ENCODE measurements at regions not wholly inside any gene's neighbourhood (a gene's known extent, or its start where the extent isn't known, plus 50 kb on each side); places are given as distances from the start of the nearest gene placed in this dataset.

DNA sequence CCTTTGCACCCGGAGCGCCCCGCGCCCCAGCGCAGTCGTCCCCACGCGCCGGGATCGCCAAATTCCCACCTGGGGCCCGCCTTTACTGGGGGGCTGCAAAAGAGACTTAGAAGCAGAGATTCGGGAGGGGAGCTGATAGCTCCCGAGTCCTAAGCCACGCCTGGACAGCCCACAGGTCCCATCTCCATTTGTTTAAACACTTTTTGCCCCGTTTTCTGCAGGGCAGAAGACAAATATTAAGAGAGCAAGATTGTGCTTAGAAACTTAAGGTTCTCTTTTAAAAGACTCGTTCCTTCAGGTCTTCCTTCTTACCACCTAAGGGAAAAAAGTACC lies 299.1 kb upstream of the NFE2L3 start:
- no peak for FAIRE-seq
- TF ChIP-seq POLR2A (IDR thresholded peaks at IDR 0.05; ENCODE audit: low read depth, low read length) (no peak), POLR2AphosphoS5 (IDR thresholded peaks at IDR 0.05; ENCODE audit: low read depth, low read length) (no peak), PAX5 (IDR thresholded peaks at IDR 0.05; ENCODE audit: insufficient read depth, low read length, severe bottlenecking) (no peak), POU2F2 (IDR thresholded peaks at IDR 0.05; ENCODE audit: low read depth, low read length) (no peak), SPI1 (IDR thresholded peaks at IDR 0.05; ENCODE audit: low read depth, low read length) (no peak), TAF1 (IDR thresholded peaks at IDR 0.05; ENCODE audit: low read depth, low read length) (no peak)

DNA sequence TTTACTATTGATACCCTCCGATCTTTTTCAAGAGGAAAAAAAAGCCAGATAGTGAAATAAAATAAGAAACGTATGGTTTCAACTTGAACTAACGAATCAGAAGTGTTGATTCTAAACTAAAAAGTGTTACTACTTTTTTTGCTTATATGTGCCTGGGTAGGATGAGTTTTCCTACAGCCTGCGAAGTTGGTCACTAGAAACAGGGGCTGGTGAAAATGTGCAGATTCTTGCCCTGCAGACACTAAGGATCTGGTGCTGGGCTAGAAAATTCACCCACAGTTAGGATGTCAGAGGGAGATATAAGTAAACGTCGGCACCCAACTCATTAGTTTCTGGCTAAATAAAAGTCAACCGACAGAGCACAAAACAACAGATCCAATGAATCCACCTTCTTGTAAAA lies 298.7 kb upstream of the NFE2L3 start:
- no peak for DNase-seq (ENCODE audit: insufficient read length, low spot score)
- no peak for FAIRE-seq
- TF ChIP-seq POLR2A (IDR thresholded peaks at IDR 0.05; ENCODE audit: low read depth, low read length) (no peak), POLR2AphosphoS5 (IDR thresholded peaks at IDR 0.05; ENCODE audit: low read depth, low read length) (no peak), PAX5 (IDR thresholded peaks at IDR 0.05; ENCODE audit: insufficient read depth, low read length, severe bottlenecking) (no peak), POU2F2 (IDR thresholded peaks at IDR 0.05; ENCODE audit: low read depth, low read length) (no peak), TAF1 (IDR thresholded peaks at IDR 0.05; ENCODE audit: low read depth, low read length) (no peak), SPI1 (IDR thresholded peaks at IDR 0.05; ENCODE audit: low read depth, low read length) (no peak)

More for the DNA sequence above, 299.1 kb upstream of the NFE2L3 start:
- DNase-seq (ENCODE audit: insufficient read length, low spot score) = no peak

DNA sequence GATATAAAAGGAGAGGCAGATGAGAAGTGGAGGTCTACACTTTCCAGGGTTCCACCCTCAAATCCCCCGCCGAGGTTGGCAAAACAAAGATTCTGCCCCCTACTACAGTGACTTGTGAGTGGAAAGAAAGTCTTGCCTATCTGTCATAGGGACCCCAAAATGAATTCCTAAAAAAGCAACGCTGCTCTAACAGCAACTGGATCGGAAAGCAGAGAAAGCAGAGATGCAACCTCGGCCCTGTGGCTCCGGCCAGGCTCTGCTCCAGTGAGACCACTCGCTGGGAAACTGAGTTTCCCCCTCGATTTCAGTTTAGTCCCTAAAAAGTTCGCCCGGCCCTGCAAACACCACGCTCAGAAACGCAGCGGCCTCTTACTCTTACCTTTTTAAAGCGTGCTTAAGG lies 297.9 kb upstream of the NFE2L3 start:
- DNase-seq (ENCODE audit: insufficient read length, low spot score) = no peak
- no peak for FAIRE-seq
- TF ChIP-seq SPI1 (IDR thresholded peaks at IDR 0.05; ENCODE audit: low read depth, low read length) = no peak
- TF ChIP-seq POU2F2 (IDR thresholded peaks at IDR 0.05; ENCODE audit: low read depth, low read length) = no peak
- TF ChIP-seq POLR2A (IDR thresholded peaks at IDR 0.05; ENCODE audit: low read depth, low read length) = no peak
- no peak for TF ChIP-seq POLR2AphosphoS5 (IDR thresholded peaks at IDR 0.05; ENCODE audit: low read depth, low read length)
- TF ChIP-seq TAF1 (IDR thresholded peaks at IDR 0.05; ENCODE audit: low read depth, low read length) = no peak
- no peak for TF ChIP-seq PAX5 (IDR thresholded peaks at IDR 0.05; ENCODE audit: insufficient read depth, low read length, severe bottlenecking)

DNA sequence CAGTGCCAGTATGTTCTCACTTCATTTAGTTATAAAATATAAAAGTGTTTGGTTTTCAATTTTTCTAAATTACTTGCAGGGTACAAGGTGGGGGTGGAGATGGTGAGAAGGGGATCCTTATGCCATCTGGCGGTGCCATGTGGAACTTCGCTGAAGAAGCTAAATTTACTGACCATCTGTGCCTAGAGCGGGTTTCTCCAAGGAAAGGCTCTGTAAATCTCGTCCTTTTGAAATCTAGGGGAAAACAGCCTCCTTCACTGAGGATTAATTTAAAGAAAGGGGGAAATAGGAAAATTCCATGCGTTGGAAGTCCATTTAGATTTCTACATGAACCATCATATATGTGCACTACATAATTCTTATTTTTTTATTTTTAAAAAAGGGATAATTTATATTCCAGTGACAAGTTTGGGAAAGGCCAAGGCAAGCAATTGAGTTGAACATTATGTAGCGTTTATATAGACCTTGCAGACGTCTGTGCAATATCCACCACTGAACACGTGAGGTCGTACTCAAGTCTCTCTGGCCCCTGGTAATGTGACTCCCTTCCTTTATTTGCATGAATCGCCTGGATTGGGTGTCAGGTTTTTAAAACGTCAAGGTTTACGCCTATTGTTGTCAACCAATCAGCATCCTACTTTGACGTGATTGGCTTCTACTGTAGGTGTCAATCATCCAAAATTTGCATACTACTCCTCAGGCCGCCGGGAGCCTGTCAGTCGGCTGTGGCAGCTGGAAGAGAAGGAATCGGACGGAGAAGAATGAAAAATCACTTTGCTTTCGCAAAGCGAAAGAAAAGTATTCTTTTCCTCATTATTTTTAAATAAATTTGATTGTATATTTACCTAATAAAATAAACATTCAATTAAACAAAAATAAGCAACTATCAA lies 297.1 kb upstream of the NFE2L3 start:
- DNase-seq (ENCODE audit: insufficient read length, low spot score) (no peak), FAIRE-seq (peak; percentile 13)
- TF ChIP-seq POLR2A (IDR thresholded peaks at IDR 0.05; ENCODE audit: low read depth, low read length) (no peak), POLR2AphosphoS5 (IDR thresholded peaks at IDR 0.05; ENCODE audit: low read depth, low read length) (no peak), PAX5 (IDR thresholded peaks at IDR 0.05; ENCODE audit: insufficient read depth, low read length, severe bottlenecking) (no peak), POU2F2 (IDR thresholded peaks at IDR 0.05; ENCODE audit: low read depth, low read length) (peak; percentile 72; the same call in 1 of the 2 replicates), SPI1 (IDR thresholded peaks at IDR 0.05; ENCODE audit: low read depth, low read length) (no peak), TAF1 (IDR thresholded peaks at IDR 0.05; ENCODE audit: low read depth, low read length) (no peak)

DNA sequence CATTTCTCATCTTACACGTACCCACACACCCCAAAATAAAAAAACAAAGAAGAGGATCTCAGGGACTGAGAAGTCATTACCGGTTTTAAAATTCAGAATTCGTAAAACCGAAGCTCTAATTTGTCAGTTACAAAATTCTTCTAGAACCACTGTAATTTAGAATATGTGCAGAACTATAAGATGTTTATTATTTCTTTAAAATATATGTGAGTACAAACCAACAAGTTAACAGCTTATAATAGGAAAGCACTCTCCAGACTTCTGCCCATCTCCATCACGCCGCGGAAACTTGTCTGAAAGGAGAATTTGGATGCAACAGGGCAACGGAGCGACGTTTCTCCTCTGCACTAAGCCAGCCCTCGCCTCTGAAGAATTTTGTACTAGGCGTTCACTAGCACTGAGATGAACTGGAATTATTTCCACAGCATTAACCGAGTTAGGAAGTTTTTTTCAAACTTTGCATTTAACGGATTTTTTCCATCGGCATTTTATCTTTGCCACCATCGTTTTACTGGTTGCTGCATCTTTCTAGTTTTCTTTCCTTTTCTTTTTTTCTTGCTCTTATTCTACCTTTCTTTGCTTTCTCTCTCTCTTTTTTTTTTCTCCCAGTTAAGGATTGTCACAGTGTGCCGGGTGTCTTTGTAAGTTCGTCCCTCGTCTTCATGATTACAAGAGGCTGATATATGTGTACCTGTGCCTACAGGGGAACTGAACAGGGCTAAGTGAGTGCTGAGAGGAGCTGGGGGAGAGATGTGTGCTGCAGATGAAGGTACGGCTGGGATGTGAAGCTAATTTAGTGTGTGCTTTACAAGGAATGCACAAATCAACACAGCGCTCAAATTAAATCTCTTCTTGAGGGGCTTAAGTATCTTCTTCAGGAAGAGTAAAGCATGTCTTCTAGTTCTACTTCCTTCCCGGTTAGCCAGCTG lies 295.9 kb upstream of the NFE2L3 start:
- FAIRE-seq (peak; percentile 45), DNase-seq (ENCODE audit: insufficient read length, low spot score) (no peak)
- TF ChIP-seq PAX5 (IDR thresholded peaks at IDR 0.05; ENCODE audit: insufficient read depth, low read length, severe bottlenecking) = no peak
- TF ChIP-seq TAF1 (IDR thresholded peaks at IDR 0.05; ENCODE audit: low read depth, low read length) = no peak
- TF ChIP-seq POLR2A (IDR thresholded peaks at IDR 0.05; ENCODE audit: low read depth, low read length) = no peak
- TF ChIP-seq POU2F2 (IDR thresholded peaks at IDR 0.05; ENCODE audit: low read depth, low read length) = no peak
- TF ChIP-seq POLR2AphosphoS5 (IDR thresholded peaks at IDR 0.05; ENCODE audit: low read depth, low read length) = no peak
- no peak for TF ChIP-seq SPI1 (IDR thresholded peaks at IDR 0.05; ENCODE audit: low read depth, low read length)

DNA sequence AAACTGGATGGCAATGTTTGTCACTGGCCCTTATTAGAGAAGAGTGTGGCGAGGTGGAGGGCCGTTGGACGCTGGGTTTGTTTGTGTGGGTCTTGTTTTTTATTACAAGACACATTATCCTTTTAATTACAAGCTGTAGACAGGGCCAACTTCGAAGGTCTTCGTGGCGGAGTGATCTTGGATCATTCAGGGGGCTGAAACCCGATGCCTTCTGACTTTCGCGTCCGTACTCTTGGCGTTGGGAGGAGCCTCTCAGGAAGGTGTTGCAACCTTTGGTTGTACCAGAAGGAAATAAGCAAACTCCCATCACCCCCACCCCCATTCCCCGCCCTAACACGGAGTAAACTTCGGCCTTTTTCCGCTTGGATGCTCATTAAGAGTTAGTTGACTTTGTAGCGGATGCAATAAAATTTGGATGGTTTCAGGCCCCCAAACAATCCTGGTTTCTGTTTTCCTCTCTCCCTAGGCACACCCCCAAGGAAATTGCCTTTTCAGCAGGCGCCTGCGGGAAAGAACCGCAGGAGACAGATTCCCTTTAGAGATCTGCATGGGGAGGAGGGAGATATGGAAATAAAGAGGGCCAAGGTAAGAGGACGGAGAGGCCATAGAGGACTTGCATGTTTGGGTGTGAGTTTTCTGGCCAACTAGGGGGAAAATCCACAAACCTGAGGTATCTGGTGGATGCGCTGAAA lies 294.5 kb upstream of the NFE2L3 start:
- FAIRE-seq = no peak
- TF ChIP-seq TAF1 (IDR thresholded peaks at IDR 0.05; ENCODE audit: low read depth, low read length) (no peak), POLR2AphosphoS5 (IDR thresholded peaks at IDR 0.05; ENCODE audit: low read depth, low read length) (no peak), POU2F2 (IDR thresholded peaks at IDR 0.05; ENCODE audit: low read depth, low read length) (no peak), SPI1 (IDR thresholded peaks at IDR 0.05; ENCODE audit: low read depth, low read length) (no peak)
- DNase-seq (ENCODE audit: insufficient read length, low spot score) = no peak

DNA sequence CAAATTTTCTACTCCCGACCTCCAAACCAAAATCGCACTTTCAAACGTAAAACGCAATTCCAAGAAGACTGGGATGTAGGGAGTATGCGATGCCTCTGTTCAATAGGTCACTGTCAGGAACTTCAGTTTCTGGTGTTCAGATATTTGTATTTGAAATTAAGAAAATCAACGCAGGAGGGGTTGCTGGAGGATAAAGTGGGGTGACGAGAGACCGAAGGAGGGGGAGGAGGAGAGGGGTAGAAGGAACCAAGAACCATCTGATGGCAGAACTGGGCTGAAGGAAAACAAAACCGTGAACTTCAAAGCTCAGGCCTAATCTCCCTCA lies 293.8 kb upstream of the NFE2L3 start:
- TF ChIP-seq POLR2A (IDR thresholded peaks at IDR 0.05; ENCODE audit: low read depth, low read length) = no peak
- no peak for TF ChIP-seq POU2F2 (IDR thresholded peaks at IDR 0.05; ENCODE audit: low read depth, low read length)
- TF ChIP-seq PAX5 (IDR thresholded peaks at IDR 0.05; ENCODE audit: insufficient read depth, low read length, severe bottlenecking) = no peak
- TF ChIP-seq SPI1 (IDR thresholded peaks at IDR 0.05; ENCODE audit: low read depth, low read length) = no peak
- no peak for TF ChIP-seq TAF1 (IDR thresholded peaks at IDR 0.05; ENCODE audit: low read depth, low read length)
- no peak for TF ChIP-seq POLR2AphosphoS5 (IDR thresholded peaks at IDR 0.05; ENCODE audit: low read depth, low read length)
- DNase-seq (ENCODE audit: insufficient read length, low spot score) (no peak), FAIRE-seq (no peak)

DNA sequence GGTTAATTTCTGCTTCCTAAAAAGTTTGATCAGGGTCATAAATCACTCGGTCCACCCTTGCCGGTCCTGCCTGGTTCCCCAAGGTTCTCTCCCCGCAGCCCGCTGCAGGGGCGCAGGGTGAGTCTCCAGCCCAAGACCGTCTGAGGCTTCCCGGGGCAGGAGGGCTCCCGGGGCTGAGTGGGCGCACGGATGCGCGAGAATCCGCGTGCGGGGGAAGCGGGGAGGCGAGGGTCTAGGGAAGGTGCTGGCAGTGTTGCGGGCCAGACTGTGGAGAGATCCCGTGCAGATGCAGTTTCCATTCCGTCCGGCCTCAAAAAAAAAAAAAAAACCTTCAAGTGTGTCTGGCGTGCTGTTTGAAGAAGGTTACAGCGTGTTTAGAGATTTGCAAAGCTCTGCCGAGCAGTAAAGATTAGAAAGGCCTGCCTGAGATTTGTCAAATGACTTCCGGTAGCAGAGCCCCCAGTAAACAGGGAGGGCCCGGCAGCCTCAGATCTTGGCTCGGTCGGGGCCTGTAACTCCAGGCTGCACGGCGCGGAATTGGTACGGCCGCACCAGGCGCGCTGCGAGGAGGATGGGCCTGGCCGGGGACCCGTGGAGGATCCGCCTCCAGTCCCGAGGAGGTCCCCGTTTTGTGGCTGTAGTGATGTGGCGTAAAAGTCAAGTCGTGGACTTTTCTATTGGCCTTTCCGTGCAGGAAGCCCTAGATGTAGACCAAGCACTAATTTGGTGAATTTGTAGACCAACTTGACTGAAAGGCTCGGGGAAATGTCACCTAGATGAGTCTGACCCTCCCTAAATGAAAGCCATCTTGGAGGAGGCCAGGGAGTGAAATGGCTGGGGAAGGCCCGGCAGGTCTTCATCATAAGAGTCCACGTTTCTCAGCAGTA lies 293.2 kb upstream of the NFE2L3 start:
- no peak for TF ChIP-seq PAX5 (IDR thresholded peaks at IDR 0.05; ENCODE audit: insufficient read depth, low read length, severe bottlenecking)
- TF ChIP-seq POLR2A (IDR thresholded peaks at IDR 0.05; ENCODE audit: low read depth, low read length) = no peak
- TF ChIP-seq TAF1 (IDR thresholded peaks at IDR 0.05; ENCODE audit: low read depth, low read length) = no peak
- no peak for TF ChIP-seq SPI1 (IDR thresholded peaks at IDR 0.05; ENCODE audit: low read depth, low read length)
- TF ChIP-seq POLR2AphosphoS5 (IDR thresholded peaks at IDR 0.05; ENCODE audit: low read depth, low read length) = no peak
- no peak for TF ChIP-seq POU2F2 (IDR thresholded peaks at IDR 0.05; ENCODE audit: low read depth, low read length)
- DNase-seq (ENCODE audit: insufficient read length, low spot score) (no peak), FAIRE-seq (no peak)
